HCT116 (cell line): ENCODE measurements at regions not wholly inside any gene's neighbourhood (a gene's known extent, or its start where the extent isn't known, plus 50 kb on each side); places are given as distances from the start of the nearest gene placed in this dataset.

Experiments used
- EZH2 ChIP-seq: fragments of 200-600 bp; sonication (generic); IDR thresholded peaks from 2 replicates; pipeline ENCODE4 v1.6.1; 2017; ENCODE audit warnings: antibody characterized with exemption, mixed run types
- POLR2A ChIP-seq: IDR thresholded peaks from 2 replicates; pipeline ENCODE4 v1.7.0; 2011; ENCODE audit warnings: borderline replicate concordance; ENCODE audit not compliant: insufficient read depth, insufficient read length; ENCODE audit errors: extremely low read depth
- POLR2AphosphoS5 ChIP-seq: IDR thresholded peaks from 2 replicates; pipeline ENCODE4 v1.6.1; 2011; ENCODE audit warnings: mild to moderate bottlenecking, low read depth, low read length, moderate library complexity
- TF ChIP-seq, protein P1 (sequence below), 3 experiments: fragments of 200-600 bp in 1 of 3; sonication (generic) in 1 of 3; IDR thresholded peaks in 2 of 3; conservative IDR thresholded peaks in 1 of 3; 2 replicates each; pipeline ENCODE4 v1.5.1; 2012 to 2017; ENCODE audit warnings: low read depth in 2 of 3, low read length in 2 of 3, antibody characterized with exemption in 1 of 3, borderline replicate concordance in 1 of 3, control low read depth in 1 of 3, mild to moderate bottlenecking in 1 of 3, mixed read lengths in 1 of 3, mixed run types in 1 of 3, moderate library complexity in 1 of 3; ENCODE audit not compliant: insufficient read depth in 1 of 3
- TF ChIP-seq, protein P2 (sequence below): IDR thresholded peaks from 2 replicates; pipeline ENCODE4 v1.6.1; 2012; ENCODE audit warnings: low read depth

DNA sequence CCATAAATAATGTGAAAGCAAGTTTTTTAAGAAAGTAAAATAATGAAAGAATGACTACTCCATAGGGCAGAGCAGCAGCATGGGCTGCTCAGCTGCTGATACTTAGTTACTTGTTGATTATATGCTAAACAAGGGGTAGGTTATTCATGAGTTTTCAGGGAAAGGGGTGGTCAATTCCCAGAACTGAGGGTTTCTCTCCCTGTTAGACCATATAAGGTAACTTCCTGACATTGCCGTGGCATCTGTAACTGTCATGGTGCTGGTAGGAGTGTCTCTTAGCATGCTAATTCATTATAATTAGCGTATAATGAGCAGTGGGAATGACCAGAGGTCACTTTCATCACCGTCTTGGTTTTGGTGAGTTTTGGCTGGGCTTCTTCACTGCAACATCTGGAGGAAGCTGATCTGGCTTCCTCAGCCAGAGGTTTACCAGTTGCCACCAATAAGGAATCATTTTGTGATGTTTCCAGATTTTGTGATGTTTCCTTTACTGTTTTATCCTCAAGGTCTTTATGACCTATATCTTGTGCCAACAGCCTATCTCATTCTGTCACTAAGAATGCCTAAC, 121.8 kb upstream of the CHL1 start:
- TF ChIP-seq POLR2A = no peak
- TF ChIP-seq EZH2 = no peak
- TF ChIP-seq POLR2AphosphoS5 = no peak
- TF ChIP-seq, protein P1, sequence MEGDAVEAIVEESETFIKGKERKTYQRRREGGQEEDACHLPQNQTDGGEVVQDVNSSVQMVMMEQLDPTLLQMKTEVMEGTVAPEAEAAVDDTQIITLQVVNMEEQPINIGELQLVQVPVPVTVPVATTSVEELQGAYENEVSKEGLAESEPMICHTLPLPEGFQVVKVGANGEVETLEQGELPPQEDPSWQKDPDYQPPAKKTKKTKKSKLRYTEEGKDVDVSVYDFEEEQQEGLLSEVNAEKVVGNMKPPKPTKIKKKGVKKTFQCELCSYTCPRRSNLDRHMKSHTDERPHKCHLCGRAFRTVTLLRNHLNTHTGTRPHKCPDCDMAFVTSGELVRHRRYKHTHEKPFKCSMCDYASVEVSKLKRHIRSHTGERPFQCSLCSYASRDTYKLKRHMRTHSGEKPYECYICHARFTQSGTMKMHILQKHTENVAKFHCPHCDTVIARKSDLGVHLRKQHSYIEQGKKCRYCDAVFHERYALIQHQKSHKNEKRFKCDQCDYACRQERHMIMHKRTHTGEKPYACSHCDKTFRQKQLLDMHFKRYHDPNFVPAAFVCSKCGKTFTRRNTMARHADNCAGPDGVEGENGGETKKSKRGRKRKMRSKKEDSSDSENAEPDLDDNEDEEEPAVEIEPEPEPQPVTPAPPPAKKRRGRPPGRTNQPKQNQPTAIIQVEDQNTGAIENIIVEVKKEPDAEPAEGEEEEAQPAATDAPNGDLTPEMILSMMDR (IDR thresholded peaks at IDR 0.05 in 2 of 3, conservative IDR thresholded peaks at IDR 0.05 in 1 of 3; ENCODE audit: borderline replicate concordance in 1 of 3, insufficient read depth in 1 of 3, low read depth in 2 of 3, low read length in 2 of 3) = no peak
- TF ChIP-seq, protein P2, sequence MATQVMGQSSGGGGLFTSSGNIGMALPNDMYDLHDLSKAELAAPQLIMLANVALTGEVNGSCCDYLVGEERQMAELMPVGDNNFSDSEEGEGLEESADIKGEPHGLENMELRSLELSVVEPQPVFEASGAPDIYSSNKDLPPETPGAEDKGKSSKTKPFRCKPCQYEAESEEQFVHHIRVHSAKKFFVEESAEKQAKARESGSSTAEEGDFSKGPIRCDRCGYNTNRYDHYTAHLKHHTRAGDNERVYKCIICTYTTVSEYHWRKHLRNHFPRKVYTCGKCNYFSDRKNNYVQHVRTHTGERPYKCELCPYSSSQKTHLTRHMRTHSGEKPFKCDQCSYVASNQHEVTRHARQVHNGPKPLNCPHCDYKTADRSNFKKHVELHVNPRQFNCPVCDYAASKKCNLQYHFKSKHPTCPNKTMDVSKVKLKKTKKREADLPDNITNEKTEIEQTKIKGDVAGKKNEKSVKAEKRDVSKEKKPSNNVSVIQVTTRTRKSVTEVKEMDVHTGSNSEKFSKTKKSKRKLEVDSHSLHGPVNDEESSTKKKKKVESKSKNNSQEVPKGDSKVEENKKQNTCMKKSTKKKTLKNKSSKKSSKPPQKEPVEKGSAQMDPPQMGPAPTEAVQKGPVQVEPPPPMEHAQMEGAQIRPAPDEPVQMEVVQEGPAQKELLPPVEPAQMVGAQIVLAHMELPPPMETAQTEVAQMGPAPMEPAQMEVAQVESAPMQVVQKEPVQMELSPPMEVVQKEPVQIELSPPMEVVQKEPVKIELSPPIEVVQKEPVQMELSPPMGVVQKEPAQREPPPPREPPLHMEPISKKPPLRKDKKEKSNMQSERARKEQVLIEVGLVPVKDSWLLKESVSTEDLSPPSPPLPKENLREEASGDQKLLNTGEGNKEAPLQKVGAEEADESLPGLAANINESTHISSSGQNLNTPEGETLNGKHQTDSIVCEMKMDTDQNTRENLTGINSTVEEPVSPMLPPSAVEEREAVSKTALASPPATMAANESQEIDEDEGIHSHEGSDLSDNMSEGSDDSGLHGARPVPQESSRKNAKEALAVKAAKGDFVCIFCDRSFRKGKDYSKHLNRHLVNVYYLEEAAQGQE = no peak
